Endometrium (tissue), 2 donors: ENCODE measurements at regions not wholly inside any gene's neighbourhood (a gene's known extent, or its start where the extent isn't known, plus 50 kb on each side); places are given as distances from the start of the nearest gene placed in this dataset.
"Not testable (repeated sequence)": the region's sequence is repeated elsewhere in the genome, so short reads cannot be mapped to it uniquely, and the experiment has no call there.

Experiments
- FAIRE-seq: peaks from 2 replicates; lab custom pipeline; 2012; peaks lifted over from hg19 to GRCh38; lab: Jason Lieb, UNC
- donor health status: control.
- donor health status: control.

DNA sequence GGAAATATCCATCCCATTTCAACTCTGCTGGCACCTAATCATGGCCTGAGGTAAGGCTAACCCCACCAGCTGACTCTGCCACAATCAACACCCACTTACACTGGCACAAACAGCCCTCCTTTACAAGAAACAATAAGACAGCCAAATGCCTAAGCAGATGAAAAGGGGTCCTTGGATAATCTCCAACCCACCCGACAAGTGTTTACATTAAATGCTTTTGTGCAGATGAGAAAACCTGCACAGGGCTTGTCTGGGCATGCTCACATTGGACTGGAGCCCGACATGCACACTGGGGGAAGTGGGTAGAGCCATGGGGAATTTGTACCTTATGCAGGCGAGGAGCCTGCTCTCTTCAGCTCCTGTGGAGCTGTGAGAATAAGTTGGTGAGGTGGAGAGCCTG lies 138.9 kb upstream of the ITM2A start:
- no peak for FAIRE-seq

GRCh38 chrX:79482686-79483085 lies 115.6 kb upstream of the ITM2A start:
- no peak for FAIRE-seq

DNA sequence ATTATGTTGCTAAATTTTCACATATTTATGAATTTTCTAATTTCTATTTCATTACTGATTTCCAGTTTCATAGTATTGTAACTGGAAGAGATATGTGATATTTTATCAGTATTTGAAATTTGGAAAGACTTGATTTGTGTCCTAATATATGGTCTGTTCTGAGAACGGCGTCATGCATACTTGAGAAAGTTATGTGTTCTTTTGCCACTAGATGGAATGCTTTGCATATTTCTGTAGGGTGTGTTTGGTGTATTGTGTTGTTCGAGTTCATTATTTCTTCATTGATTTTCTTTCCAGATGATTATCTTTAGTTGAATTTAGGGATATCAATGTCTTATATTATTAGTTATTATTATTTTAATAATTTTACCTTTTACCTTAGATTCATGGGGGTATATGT lies 110.6 kb upstream of the ITM2A start:
- FAIRE-seq = no peak

DNA sequence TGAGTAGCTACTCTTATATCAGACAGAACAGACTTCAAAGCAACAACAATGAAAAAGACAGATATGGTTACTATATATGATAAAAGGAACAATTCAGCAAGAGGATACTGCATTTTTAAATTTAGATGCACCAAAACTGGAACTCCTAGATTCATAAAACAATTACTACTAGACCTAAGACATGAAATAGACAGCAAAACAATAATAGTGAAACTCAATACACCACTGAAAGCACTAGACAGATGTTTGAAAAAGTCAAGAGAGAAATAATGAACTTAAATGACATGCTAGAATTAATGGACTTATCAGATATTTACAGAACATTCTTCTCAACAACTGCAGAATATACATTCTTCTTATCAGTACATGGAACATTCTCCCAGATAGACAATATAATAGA lies 99.5 kb upstream of the ITM2A start:
- FAIRE-seq = no peak

DNA sequence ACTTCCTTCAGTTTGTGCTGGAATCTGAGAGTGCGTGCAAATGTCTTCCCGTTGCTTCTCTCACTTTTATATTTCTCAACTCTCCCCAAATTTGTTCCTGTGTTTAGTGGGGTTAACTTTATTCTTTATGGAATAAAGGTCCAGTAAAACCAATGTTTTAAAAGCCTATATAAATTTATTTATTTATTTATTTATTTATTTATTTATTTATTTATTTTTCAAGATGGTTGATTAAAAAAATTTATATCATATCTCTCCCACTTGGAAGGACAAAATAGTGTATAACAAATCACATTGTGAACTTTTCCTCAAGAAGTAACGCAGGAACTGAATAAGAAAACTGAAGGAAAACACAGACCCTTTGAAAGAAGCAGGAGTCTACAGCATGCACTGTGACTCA lies 95.3 kb upstream of the ITM2A start:
- FAIRE-seq = no peak

GRCh38 chrX:79456593-79456992 lies 89.5 kb upstream of the ITM2A start:
- not testable (repeated sequence) for FAIRE-seq

DNA sequence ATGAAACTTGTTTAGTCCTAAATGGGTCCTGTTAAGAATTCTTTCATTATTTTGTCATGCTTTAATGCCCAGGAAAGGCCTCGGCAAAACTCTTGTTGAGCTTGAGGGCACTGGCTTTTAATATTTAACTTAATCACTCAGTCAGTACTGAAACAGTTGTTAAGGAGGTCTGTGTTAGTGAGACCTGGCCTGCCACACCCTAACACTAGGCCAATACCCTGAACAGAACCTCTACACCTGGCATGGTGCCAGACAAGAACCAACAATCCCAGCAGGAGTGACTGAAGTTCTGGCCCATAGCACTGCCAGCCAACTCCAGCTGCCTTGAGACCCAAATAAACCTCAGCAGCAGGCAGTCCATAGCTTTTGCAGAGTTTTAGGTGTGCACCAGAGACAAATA lies 85.7 kb upstream of the ITM2A start:
- no peak for FAIRE-seq

- FAIRE-seq = peak; percentile 45
Measured at GRCh38 chrX:79444694-79445210, 77.6 kb upstream of the ITM2A start.

DNA sequence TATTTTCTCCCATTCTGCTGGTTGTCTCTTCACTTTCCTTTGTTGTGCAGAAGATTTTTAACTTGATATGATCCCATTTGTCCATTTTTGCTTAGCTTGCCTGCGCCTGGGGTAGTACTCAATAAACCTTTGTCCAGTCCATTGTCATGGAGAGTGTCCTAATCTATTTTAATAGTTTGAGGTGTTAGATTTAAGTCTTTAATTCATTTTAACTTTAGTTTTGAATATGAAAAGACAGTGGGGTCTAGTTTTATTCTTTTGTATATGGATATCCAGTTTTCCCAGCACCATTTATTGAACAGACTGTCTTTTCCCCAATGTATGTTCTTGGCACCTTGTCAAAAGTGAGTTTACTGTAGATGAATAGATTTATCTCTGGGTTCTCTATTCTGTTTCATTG lies 76.0 kb upstream of the ITM2A start:
- FAIRE-seq = no peak

GRCh38 chrX:79440336-79440735 lies 73.2 kb upstream of the ITM2A start:
- no peak for FAIRE-seq
